ENCODE measurements at regions not wholly inside any gene's neighbourhood (a gene's known extent, or its start where the extent isn't known, plus 50 kb on each side); places are given as distances from the start of the nearest gene placed in this dataset.
A peak's percentile ranks its signal among the peaks of the same experiment; 100 is the strongest.
"Not testable (repeated sequence)": the region's sequence is repeated elsewhere in the genome, so short reads cannot be mapped to it uniquely, and the experiment has no call there.

DNA sequence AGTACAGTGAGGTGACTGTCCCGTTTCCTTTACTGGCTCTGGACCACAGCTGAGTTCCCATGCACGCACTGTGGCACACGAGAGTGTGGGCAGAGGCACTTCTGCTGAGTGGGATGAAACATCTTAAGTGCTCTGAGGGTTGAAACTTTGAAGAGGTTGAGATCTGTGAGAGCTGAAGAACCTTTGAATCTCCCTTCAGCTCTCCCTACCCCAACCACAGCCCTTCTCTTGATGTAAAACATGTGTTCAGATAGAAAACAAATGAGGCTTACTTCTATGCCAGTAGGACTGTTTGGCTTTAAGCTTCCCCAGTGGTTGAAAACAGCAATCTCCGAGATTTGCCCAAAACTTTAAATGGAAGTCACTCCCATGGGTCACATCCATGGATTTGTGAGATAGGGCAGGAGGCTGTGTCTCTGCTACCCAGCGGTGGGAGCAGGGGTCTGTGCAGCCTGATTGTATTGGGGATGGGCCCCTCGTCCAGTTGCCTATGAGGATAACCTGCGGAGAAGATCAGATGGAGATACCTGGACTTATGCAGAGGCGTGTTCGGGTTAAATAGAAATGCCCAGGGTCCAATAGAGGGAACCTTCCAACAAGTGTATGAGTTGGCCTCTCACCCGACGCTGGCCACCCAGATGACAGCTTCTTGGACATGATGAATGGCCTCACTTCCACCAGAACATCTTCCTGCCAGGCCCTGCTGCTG, 178.0 kb upstream of the PLGLB2 start:
- POLR2A ChIA-PET (ENCODE audit: partially characterized antibody); H3K27me3 ChIP-seq (ENCODE audit: insufficient read depth, low read length); H3K27ac ChIP-seq (ENCODE audit: low read depth, low read length); H3K36me3 ChIP-seq (ENCODE audit: insufficient read depth, low read length); H3K36me3 Mint-ChIP-seq; H3K4me1 ChIP-seq (ENCODE audit: insufficient read depth, low read length); H3K9me3 Mint-ChIP-seq; DNase-seq; intact Hi-C loops (cut with micrococcal nuclease); H3K4me3 ChIP-seq (ENCODE audit: low read length in 2 of 2); CTCF ChIA-PET (ENCODE audit: partially characterized antibody); H3K27me3 Mint-ChIP-seq; H3K9me3 ChIP-seq (ENCODE audit: control insufficient read depth in 1 of 2, low read length in 2 of 2): not testable (repeated sequence)
- Mint-ChIP-seq H3K27ac (peak overlapping the region in 6 of 7 donors; percentile 27 to 91 (median 73)), H3K4me1 (peaks cover 4 to 14% (median 6%) of the 10 kb centered on the region in 4 donors), H3K4me3 (peak overlapping the region in 3 of 8 donors; percentile 17 to 74 (median 25))

DNA sequence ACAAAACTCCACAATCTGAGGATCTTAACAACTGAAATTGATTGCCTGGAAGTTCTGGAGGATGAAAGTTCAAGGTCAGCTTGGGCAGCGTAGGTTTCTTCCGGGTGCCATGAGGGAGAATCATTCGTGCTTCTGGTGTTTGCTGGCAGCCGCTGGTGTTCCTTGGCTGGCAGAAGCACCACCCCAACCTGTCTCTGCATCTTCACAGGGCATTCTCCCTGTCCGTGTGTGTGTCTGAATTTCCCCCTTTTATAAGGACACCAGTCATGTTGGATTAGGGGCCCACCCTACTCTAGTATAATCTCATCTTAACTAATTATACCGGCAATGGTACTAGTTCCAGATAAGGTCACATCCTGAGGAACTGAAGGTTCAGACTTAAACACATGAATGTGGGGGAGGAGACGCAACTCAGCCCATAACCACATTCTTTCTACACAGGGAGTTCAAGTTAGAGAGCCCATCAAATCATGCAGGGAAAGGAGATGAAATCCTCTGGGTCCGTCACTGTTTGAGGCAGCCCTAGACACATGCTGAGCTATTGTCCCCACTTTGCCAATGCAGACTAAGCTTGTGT, 175.9 kb upstream of the PLGLB2 start:
- DNase-seq; H3K27me3 Mint-ChIP-seq; H3K36me3 ChIP-seq (ENCODE audit: insufficient read depth, low read length); H3K27ac ChIP-seq (ENCODE audit: low read depth, low read length); H3K9me3 ChIP-seq (ENCODE audit: control insufficient read depth in 1 of 2, low read length in 2 of 2); H3K27me3 ChIP-seq (ENCODE audit: insufficient read depth, low read length); intact Hi-C loops (cut with micrococcal nuclease); H3K36me3 Mint-ChIP-seq; CTCF ChIA-PET (ENCODE audit: partially characterized antibody); H3K4me3 ChIP-seq (ENCODE audit: low read length in 2 of 2); POLR2A ChIA-PET (ENCODE audit: partially characterized antibody); H3K4me3 Mint-ChIP-seq; H3K4me1 ChIP-seq (ENCODE audit: insufficient read depth, low read length); H3K9me3 Mint-ChIP-seq: not testable (repeated sequence)
- Mint-ChIP-seq H3K4me1 (peaks cover 4 to 24% (median 7%) of the 10 kb centered on the region in 4 donors), H3K27ac (peak overlapping the region in 1 of 7 donors; percentile 41)

DNA sequence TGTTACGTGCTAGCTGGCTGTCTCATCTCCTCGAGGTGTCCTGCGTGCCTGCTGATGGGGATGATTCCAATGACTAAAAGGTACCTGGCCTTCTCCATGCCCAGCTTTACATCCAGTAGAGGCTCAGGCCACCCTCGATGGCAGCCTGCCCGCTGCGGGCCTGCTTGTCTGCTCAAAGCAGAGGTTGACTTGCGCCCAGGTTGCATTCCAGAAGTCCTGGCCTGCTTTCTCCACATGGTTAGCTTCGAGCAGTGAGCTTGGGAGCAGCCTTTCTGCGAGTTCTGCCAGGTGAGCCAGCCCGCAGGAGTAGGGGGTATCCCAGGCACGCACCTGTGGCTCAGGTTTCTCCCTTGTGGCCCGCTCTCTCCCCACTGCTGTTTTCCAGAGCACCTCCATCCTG, 175.0 kb upstream of the PLGLB2 start:
- not testable (repeated sequence) for H3K27me3 Mint-ChIP-seq

DNA sequence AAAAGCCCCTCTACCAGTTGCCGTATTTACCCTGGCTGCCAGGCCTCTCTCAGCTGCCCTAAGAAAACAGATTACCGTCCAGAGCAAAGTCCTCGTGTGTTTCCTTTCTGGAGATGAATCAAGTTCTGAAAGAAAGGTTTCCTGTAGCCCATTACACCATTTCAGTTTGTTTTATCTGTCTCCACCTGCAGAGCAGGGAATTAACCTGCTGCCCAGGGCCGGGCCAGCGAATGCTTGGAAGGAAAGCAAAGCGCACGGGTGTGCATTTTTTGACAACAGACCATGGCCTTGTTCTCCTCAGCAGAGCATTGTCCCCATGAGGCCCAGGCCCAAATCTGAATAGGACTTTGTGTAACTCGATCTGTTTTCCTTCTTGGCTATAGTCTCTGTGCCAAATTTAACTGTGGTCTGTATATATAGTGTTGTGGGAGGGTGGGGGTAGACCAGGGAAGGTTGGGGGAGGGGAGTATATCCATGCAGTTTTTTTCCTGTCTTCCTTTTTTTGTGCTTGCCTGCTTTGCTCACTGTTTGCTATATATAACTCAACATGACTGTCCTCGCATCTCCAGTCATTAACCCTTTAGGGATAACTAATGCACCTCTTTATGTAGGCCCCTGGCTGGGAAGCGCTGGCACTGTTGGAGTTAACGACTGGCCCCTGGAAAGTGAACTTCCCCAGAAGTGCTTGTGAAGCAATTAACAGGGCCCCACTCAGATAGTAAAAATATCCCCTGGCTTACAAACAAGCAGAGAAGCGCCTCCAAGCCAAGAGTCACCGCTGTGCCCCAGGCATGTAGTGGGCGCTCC, 174.3 kb upstream of the PLGLB2 start:
- H3K36me3 Mint-ChIP-seq; H3K27ac ChIP-seq (ENCODE audit: low read depth, low read length); H3K27me3 ChIP-seq (ENCODE audit: insufficient read depth, low read length); POLR2A ChIA-PET (ENCODE audit: partially characterized antibody); H3K36me3 ChIP-seq (ENCODE audit: insufficient read depth, low read length); H3K4me3 Mint-ChIP-seq; H3K9me3 ChIP-seq (ENCODE audit: control insufficient read depth in 1 of 2, low read length in 2 of 2); H3K9me3 Mint-ChIP-seq; DNase-seq; H3K4me3 ChIP-seq (ENCODE audit: low read length in 2 of 2); H3K4me1 ChIP-seq (ENCODE audit: insufficient read depth, low read length); intact Hi-C loops (cut with micrococcal nuclease); CTCF ChIA-PET (ENCODE audit: partially characterized antibody); H3K27me3 Mint-ChIP-seq: not testable (repeated sequence)
- Mint-ChIP-seq H3K4me1 (peaks cover 2 to 20% (median 7%) of the 10 kb centered on the region in 4 donors), H3K27ac (peak overlapping the region in 2 of 7 donors; percentile 68 to 77)

More for the DNA sequence above, 175.0 kb upstream of the PLGLB2 start:
- H3K36me3 ChIP-seq (ENCODE audit: insufficient read depth, low read length); H3K27me3 ChIP-seq (ENCODE audit: insufficient read depth, low read length); H3K27ac ChIP-seq (ENCODE audit: low read depth, low read length); H3K36me3 Mint-ChIP-seq; DNase-seq; CTCF ChIA-PET (ENCODE audit: partially characterized antibody); H3K9me3 ChIP-seq (ENCODE audit: control insufficient read depth in 1 of 2, low read length in 2 of 2); intact Hi-C loops (cut with micrococcal nuclease); POLR2A ChIA-PET (ENCODE audit: partially characterized antibody); H3K9me3 Mint-ChIP-seq; H3K4me3 Mint-ChIP-seq; H3K27ac Mint-ChIP-seq; H3K4me3 ChIP-seq (ENCODE audit: low read length in 2 of 2); H3K4me1 ChIP-seq (ENCODE audit: insufficient read depth, low read length): not testable (repeated sequence)
- H3K4me1 Mint-ChIP-seq, result peaks cover 4 to 24% (median 7%) of the 10 kb centered on the region in 4 donors

DNA sequence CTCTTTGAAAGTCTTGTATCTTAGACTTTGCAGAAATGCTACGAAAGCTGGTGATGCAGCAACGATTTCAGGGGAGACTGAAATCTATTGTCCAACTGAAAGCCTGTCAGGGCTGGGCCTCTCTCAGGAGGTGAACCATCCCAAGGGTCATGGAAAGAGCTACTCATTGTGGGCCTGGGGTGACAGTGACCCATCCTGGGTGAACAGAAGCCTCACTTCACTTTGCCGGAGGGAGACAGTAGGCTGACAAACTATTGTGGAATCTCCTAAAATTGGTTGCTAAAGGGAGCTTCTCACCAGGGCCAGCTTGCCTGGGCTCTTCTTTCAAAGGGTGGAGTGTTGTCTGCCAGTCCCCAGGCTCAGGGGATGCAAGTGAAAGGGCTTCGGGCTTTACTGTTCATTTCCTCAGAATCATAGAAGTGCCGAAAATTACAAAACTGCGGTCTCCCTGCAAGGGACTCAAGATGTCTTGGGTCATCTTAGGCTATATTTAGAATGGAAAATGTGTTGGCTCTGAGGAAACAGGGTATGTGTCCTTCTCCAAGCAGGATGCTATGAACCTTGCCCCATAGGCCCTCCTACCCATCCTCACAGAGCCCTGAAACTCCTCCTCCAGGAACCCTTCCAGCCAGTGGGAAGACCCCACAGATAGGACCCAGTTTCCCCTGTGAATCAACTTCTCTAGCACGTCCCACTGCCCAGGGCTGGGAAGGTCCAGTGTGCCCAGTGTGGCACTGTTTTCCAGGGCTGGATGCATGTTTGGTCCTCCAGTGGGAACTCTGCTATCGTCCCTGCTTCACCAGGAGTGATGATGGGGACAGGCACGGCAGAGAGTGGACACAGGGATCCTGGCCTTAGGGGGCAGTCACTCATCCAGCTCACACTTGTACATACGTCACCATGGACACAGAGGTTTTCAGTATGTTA, 173.4 kb upstream of the PLGLB2 start:
- H3K36me3 ChIP-seq (ENCODE audit: insufficient read depth, low read length); H3K4me3 Mint-ChIP-seq; H3K27ac Mint-ChIP-seq; H3K36me3 Mint-ChIP-seq; H3K4me1 ChIP-seq (ENCODE audit: insufficient read depth, low read length); CTCF ChIA-PET (ENCODE audit: partially characterized antibody); H3K9me3 ChIP-seq (ENCODE audit: control insufficient read depth in 1 of 2, low read length in 2 of 2); DNase-seq; H3K27me3 ChIP-seq (ENCODE audit: insufficient read depth, low read length); H3K4me3 ChIP-seq (ENCODE audit: low read length in 2 of 2); intact Hi-C loops (cut with micrococcal nuclease); H3K27me3 Mint-ChIP-seq; H3K9me3 Mint-ChIP-seq; POLR2A ChIA-PET (ENCODE audit: partially characterized antibody); H3K27ac ChIP-seq (ENCODE audit: low read depth, low read length): not testable (repeated sequence)
- H3K4me1 Mint-ChIP-seq, result peaks cover 2 to 14% (median 6%) of the 10 kb centered on the region in 4 donors

DNA sequence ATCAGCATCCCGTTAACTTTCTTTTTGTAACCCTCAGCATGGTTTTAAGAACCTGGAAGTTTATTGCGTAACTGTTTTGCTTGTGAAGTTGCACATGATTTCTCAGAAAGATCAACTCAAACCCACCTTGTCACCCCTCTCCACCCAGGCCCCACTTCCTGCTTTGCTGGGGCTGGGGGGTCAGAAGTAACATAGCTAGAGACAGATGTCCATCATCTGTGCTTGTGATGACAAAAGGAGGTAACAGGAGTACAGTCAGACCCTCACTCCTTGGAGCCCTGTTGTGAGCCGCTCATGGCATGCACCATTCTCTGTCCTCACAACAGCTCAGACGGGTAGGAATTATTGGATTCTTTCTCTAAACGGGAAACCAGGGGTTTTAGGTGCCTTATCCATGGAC, 172.7 kb upstream of the PLGLB2 start:
- H3K9me3 ChIP-seq (ENCODE audit: control insufficient read depth in 1 of 2, low read length in 2 of 2); intact Hi-C loops (cut with micrococcal nuclease); H3K27me3 ChIP-seq (ENCODE audit: insufficient read depth, low read length); H3K27me3 Mint-ChIP-seq; DNase-seq; H3K36me3 ChIP-seq (ENCODE audit: insufficient read depth, low read length); H3K4me1 Mint-ChIP-seq; H3K4me1 ChIP-seq (ENCODE audit: insufficient read depth, low read length); CTCF ChIA-PET (ENCODE audit: partially characterized antibody); POLR2A ChIA-PET (ENCODE audit: partially characterized antibody); H3K4me3 ChIP-seq (ENCODE audit: low read length in 2 of 2); H3K27ac ChIP-seq (ENCODE audit: low read depth, low read length); H3K9me3 Mint-ChIP-seq; H3K36me3 Mint-ChIP-seq: not testable (repeated sequence)
- H3K4me3 Mint-ChIP-seq, result peak overlapping the region in 2 of 8 donors; percentile 56 to 58
- peak overlapping the region in 2 of 7 donors; percentile 7 to 17 for H3K27ac Mint-ChIP-seq

DNA sequence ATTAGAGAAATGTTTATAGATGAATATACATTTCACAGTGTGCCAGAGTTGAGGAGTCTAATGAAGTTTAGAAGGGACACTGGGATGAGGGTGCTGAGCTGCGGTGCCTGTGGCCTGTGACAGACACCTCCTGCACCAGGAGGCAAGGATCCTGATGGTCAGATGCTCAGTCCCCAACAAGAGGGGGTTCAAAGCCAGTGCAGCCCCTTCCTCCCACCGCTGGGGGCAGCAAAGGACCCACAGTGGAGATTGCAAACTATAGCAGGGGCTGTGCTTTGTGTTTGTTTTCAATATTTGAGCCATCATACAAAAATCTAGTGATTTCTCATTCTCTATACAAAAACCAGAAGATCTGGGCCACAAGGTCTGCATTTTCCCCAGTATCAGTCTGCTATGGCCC, 170.5 kb upstream of the PLGLB2 start:
- H3K4me1 Mint-ChIP-seq; H3K4me3 ChIP-seq (ENCODE audit: low read length in 2 of 2); H3K27me3 ChIP-seq (ENCODE audit: insufficient read depth, low read length); DNase-seq; H3K9me3 Mint-ChIP-seq; H3K36me3 ChIP-seq (ENCODE audit: insufficient read depth, low read length); H3K36me3 Mint-ChIP-seq; intact Hi-C loops (cut with micrococcal nuclease); H3K4me3 Mint-ChIP-seq; CTCF ChIA-PET (ENCODE audit: partially characterized antibody); H3K27me3 Mint-ChIP-seq; H3K27ac ChIP-seq (ENCODE audit: low read depth, low read length); H3K4me1 ChIP-seq (ENCODE audit: insufficient read depth, low read length); POLR2A ChIA-PET (ENCODE audit: partially characterized antibody); H3K9me3 ChIP-seq (ENCODE audit: control insufficient read depth in 1 of 2, low read length in 2 of 2): not testable (repeated sequence)
- H3K27ac Mint-ChIP-seq, result peak overlapping the region in 1 of 7 donors; percentile 41
